ENCODE measurements at regions not wholly inside any gene's neighbourhood (a gene's known extent, or its start where the extent isn't known, plus 50 kb on each side); places are given as distances from the start of the nearest gene placed in this dataset.

DNA sequence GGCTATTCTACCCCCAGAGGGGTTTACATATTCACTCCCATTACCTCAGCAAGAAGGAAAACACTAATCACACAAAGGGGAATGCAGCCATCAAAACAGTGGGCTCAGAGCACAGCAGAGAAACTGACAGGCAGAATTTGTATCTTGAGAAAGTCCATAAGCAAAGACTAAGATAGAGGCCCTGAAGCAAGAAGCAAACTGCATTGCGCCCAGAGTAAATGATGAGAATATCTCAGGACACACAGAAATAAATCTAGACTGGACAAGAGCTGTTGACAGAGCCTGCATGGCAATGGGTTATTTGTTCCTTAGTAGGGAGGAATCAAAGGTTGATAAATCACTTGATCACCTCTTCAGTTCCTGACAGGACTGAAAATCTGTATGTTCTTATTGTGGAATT lies 440.7 kb upstream of the CELF2 start:
- intact Hi-C loops (cut with micrococcal nuclease), result no loop called here
- H3K4me1 Mint-ChIP-seq (ENCODE audit: low read depth), result no peaks in the 10 kb centered on the region
- H3K27me3 Mint-ChIP-seq, result no peaks in the 10 kb centered on the region

DNA sequence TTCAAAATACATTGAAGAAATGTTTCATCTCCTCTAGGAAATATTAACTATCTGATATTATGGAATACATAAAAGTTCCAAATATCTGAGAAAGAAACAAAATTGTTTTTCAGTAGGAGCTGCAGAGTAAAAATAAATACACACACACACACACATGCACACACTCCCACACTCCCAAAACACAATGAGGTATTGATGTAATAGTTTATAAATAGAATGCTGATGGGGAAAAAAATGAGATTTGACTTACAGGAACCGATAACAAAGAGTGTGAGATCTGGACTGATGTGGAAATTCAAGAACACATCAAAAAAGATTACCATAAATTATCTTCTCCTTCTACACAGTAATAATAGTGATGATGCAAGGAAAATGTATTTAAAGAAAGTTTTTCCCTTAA lies 438.0 kb upstream of the CELF2 start:
- Mint-ChIP-seq H3K27ac (no peak overlapping the region), H3K36me3 (ENCODE audit: low read depth) (no peaks in the 10 kb centered on the region), H3K27me3 (no peaks in the 10 kb centered on the region), H3K9me3 (no peaks in the 10 kb centered on the region), H3K4me3 (no peak overlapping the region), H3K4me1 (ENCODE audit: low read depth) (no peaks in the 10 kb centered on the region)
- intact Hi-C loops (cut with micrococcal nuclease), result no loop called here

More for the DNA sequence above, 440.7 kb upstream of the CELF2 start:
- Mint-ChIP-seq H3K27ac (no peak overlapping the region), H3K9me3 (no peaks in the 10 kb centered on the region), H3K4me3 (no peak overlapping the region), H3K36me3 (ENCODE audit: low read depth) (no peaks in the 10 kb centered on the region)

DNA sequence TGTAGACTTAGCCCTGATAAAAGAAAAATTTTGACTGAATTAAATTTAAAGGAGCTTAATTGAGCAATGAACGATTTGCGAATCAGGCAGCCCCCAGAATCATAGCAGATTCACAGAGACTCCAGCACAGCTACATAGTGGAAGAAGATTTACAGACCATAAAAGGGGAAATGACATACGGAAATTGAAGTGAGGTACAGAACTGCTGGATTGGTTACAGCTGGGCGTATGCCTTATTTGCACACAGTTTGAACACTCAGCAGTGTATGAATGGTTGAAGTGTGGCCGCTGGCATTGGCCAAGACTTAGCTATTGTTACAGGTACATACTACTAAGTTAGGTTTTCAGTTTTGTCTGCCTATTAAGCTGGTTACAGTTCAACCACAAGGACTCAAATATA lies 433.5 kb upstream of the CELF2 start:
- intact Hi-C loops (cut with micrococcal nuclease), result no loop called here
- Mint-ChIP-seq H3K9me3 (no peaks in the 10 kb centered on the region), H3K4me1 (ENCODE audit: low read depth) (no peaks in the 10 kb centered on the region), H3K27me3 (peaks cover 2% of the 10 kb centered on the region), H3K36me3 (ENCODE audit: low read depth) (no peaks in the 10 kb centered on the region), H3K4me3 (no peak overlapping the region), H3K27ac (no peak overlapping the region)

DNA sequence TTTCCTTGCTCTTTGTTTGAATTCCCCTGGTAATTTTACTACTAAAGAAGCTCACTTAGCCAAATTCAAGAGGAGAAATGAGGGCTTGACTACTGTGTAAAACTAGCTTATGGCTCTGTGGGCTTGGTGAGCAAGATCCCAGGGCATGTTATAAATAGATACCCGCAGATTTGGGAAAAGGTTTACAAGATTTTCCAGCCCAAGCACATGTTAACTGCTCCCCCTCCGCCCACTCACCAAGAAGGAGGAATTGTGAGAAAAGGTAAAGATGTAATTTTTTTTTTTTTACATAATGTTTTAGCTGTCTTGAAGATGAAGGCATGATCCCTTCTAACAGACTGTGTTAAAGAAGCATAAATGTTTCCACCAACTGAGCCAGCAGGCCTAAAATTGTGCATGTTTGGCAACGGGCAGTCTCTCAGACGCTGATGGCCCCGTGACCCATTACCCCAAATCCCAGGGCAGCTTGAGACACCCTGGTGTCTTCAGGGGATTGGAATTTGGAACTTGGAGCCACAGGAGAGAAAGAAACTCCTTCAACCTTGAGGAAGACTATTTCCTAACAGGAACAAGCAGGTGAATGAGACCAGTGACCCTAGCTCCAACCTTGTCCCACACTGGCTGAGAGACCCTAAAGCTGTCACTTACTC lies 429.8 kb upstream of the CELF2 start:
- Mint-ChIP-seq H3K4me3 (no peak overlapping the region), H3K27ac (no peak overlapping the region), H3K27me3 (peaks cover 10% of the 10 kb centered on the region), H3K36me3 (ENCODE audit: low read depth) (no peaks in the 10 kb centered on the region), H3K9me3 (no peaks in the 10 kb centered on the region), H3K4me1 (ENCODE audit: low read depth) (no peaks in the 10 kb centered on the region)
- intact Hi-C loops (cut with micrococcal nuclease), result no loop called here

DNA sequence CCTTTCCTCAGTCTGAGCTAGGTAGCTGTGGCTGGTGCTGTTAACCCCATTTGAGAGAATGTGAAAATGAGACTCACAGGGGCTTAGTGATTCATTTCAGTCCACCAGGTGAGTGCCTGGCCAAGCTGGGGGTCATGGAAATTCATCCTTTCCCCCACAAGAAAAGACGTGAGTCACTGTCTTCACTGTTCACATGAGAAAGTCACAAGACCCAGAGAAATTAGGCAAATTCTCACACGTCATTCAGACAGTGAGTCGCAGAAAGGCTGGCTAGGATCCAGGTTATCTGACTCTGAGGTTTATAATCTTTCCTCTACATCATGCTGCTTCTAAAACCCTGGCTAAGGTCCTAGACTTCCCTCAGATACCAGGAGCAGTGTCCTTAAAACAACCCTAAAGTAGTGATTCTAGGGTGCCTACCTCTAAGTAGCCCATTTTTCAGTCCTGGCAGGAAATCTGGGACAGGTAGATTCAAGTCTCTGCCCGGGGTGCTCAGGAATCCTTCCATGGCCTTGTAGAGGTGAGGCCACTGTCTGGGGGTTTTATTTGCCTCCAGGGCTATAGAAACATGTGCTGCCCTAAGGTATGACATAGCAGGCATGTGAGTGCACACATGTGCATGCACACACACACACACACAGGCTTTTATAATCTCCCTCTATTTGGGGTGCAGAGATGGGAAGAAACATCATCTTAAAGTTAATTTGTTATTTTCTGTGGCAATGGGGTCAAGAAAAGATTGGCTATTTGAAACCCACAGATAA lies 427.9 kb upstream of the CELF2 start:
- no peaks in the 10 kb centered on the region for H3K36me3 Mint-ChIP-seq (ENCODE audit: low read depth)

DNA sequence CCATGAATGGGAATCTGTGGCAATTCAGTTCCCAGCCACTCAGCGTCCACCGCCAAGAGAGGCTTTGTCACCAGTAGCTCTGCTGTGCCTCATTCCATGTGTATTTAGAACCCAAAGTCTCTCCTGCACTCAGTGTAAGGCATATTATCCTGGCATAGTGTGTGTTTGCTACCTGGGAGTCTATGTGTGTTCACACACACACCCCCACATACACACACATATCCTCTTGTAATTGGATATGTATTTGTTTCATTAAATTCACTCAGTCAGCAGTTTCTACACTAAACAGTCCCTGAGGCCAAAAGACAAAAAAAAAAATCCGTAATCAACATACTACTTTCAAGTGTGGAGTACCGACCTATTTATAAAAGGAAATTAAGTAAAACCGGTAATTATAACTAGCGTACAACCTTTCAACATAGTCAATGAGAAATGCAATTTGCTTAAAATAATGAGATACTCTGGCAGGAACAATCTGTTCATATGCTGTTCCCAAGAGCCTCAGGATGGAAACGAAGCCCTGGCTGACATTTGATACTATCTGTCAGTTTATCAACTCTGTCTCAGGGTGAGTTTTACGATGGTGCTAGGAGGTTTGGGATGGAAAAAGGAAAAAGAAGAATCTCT lies 425.8 kb upstream of the CELF2 start:
- intact Hi-C loops (cut with micrococcal nuclease), result no loop called here
- Mint-ChIP-seq H3K4me1 (ENCODE audit: low read depth) (peaks cover 7% of the 10 kb centered on the region), H3K36me3 (ENCODE audit: low read depth) (no peaks in the 10 kb centered on the region), H3K9me3 (peaks cover 10% of the 10 kb centered on the region), H3K27me3 (peaks cover 10% of the 10 kb centered on the region), H3K27ac (no peak overlapping the region), H3K4me3 (no peak overlapping the region)

More for the DNA sequence above, 427.9 kb upstream of the CELF2 start:
- H3K4me3 Mint-ChIP-seq, result no peak overlapping the region
- H3K27ac Mint-ChIP-seq, result no peak overlapping the region
- no peaks in the 10 kb centered on the region for H3K4me1 Mint-ChIP-seq (ENCODE audit: low read depth)
- intact Hi-C loops (cut with micrococcal nuclease), result no loop called here
- H3K27me3 Mint-ChIP-seq, result peaks cover 11% of the 10 kb centered on the region
- peaks cover 10% of the 10 kb centered on the region for H3K9me3 Mint-ChIP-seq

DNA sequence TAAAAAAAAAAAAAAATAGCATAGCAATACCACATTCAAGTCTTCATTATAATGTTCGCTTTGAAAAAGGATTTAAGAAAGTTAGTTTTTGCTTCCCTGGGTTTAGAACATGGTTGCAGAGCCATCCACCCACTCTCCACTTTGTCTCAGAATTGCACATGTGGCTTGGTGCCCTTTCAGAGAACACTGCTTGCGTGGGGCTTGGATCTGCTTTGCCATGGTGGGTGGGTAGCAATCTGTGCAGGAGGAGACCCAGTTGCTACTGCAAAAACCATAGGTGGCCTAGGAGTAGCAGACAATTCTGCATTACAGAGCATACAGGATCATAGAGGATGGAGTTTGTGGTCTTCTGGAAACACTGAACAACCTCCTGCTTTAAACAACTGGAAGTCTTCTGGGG lies 421.4 kb upstream of the CELF2 start:
- H3K4me1 Mint-ChIP-seq (ENCODE audit: low read depth), result peaks cover 9% of the 10 kb centered on the region
- no peak overlapping the region for H3K27ac Mint-ChIP-seq
- no peaks in the 10 kb centered on the region for H3K36me3 Mint-ChIP-seq (ENCODE audit: low read depth)
- intact Hi-C loops (cut with micrococcal nuclease), result no loop called here
- H3K4me3 Mint-ChIP-seq, result no peak overlapping the region
- H3K27me3 Mint-ChIP-seq, result peaks cover 4% of the 10 kb centered on the region
- H3K9me3 Mint-ChIP-seq, result peaks cover 10% of the 10 kb centered on the region

DNA sequence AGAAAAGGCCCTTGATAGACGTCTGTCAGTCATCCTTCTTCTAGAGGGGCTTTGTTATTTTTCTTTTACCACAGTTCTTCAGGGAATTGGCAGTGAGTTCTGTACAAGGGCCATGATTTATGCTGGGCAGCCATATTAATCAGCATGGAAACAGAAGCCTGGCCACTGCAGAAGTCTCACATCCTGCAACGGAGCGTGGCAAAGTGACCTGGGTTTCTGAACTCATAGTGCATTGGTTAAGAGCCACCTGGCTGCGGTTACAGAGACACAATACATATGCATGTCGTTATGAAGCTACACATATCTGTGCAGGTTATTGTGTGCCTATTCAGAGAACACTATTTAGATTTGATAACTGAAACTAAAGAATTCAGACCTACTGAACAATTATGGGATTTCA lies 419.4 kb upstream of the CELF2 start:
- Mint-ChIP-seq H3K27ac (no peak overlapping the region), H3K4me1 (ENCODE audit: low read depth) (peaks cover 9% of the 10 kb centered on the region), H3K9me3 (peaks cover 10% of the 10 kb centered on the region), H3K4me3 (no peak overlapping the region), H3K36me3 (ENCODE audit: low read depth) (no peaks in the 10 kb centered on the region), H3K27me3 (no peaks in the 10 kb centered on the region)
- intact Hi-C loops (cut with micrococcal nuclease), result no loop called here

DNA sequence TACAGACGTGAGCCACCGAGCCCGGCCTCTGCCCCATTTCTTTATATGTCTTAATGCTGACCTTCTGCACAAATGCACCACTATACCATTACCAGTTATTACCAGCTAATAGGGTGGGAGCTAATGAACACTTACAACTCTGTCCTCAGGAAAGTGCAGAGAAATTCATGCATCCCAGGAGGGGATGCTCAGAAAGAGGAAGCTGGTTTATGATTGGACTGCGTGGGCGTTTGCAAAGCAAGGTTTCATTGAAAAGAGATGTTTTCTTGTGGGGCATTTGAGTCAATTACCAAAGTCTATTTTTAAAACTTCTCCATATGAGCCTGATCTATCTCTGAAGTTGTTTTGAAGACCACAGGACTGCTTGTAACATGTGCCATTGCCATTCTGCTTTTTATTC lies 417.7 kb upstream of the CELF2 start:
- Mint-ChIP-seq H3K36me3 (ENCODE audit: low read depth) (no peaks in the 10 kb centered on the region), H3K4me3 (no peak overlapping the region), H3K27me3 (no peaks in the 10 kb centered on the region), H3K4me1 (ENCODE audit: low read depth) (peaks cover 9% of the 10 kb centered on the region), H3K27ac (no peak overlapping the region), H3K9me3 (no peaks in the 10 kb centered on the region)
- intact Hi-C loops (cut with micrococcal nuclease), result no loop called here

DNA sequence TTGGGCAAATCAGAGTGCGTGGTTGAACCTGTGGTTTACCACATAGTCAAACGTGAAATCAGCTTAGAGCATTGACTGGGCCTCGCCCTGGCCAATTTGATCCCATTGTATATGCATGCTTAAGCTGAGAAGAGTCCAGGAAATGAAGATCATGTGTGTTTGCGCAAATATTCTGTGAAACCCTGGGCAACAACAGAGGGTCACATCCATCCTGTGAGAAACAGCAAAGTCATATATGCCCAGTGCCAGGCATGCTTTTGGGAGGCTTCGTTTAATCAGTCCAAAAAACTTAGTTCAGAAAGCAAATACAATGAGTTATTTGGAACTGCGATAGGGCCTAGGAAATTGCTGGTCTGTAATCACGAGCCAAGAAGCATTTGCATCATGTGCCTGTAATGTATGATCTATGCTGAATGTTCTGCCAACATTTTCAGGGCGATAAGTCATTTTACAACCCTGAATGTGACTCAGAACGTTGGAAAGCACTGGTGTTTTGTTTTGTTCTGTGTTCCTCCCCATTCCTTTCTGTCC lies 412.1 kb upstream of the CELF2 start:
- H3K9me3 Mint-ChIP-seq, result no peaks in the 10 kb centered on the region
- H3K27ac Mint-ChIP-seq, result no peak overlapping the region
- H3K27me3 Mint-ChIP-seq, result no peaks in the 10 kb centered on the region
- H3K4me1 Mint-ChIP-seq (ENCODE audit: low read depth), result no peaks in the 10 kb centered on the region
- H3K36me3 Mint-ChIP-seq (ENCODE audit: low read depth), result no peaks in the 10 kb centered on the region
- H3K4me3 Mint-ChIP-seq, result no peak overlapping the region
- intact Hi-C loops (cut with micrococcal nuclease), result no loop called here

DNA sequence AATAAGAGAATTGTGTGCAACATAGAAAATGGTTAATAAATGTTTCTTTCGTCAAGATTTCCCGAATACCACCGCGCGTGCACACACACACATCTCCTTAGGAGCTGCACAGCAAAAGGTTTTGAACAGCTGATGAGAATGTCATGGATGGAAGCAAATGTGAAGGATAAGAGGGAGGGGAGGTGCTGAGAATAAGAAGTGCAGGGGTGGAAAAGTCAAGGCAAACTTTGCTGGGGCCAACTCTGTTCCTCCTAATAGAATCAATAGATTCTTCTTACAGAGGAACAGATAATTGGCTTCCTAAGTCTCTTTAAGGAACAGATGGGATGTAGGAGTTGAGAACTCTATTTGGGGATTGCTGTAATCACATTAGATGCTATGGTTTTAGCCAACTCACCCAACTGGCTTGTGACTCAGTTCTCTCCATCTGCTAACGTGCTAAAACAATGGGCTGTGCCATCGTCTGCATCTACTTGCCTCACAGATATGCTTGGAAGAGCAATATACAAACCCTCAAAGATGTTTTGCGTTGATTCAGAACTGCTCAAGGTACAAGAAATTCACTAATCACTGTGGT lies 408.2 kb upstream of the CELF2 start:
- Mint-ChIP-seq H3K27me3 (no peaks in the 10 kb centered on the region), H3K36me3 (ENCODE audit: low read depth) (no peaks in the 10 kb centered on the region), H3K9me3 (peaks cover 7% of the 10 kb centered on the region), H3K4me3 (no peak overlapping the region), H3K4me1 (ENCODE audit: low read depth) (no peaks in the 10 kb centered on the region), H3K27ac (no peak overlapping the region)
- intact Hi-C loops (cut with micrococcal nuclease), result no loop called here

DNA sequence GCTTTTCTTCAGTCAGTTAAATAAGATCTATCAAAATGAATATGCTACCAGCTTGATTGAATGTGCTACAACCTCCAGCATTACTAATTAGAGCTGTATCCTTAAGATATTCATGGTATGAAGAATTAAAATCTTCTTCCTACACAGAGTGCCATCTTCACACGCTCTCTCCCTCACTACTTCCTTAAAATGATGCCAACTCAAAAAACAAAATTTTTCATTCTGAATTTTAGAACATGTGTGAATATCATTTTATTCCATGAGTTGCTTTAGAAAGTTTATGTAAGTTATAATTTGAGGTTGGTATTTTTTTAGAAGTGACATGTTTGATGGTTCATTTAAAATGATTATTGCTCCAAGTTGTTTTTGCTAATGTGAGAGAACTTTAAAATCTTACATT lies 407.5 kb upstream of the CELF2 start:
- H3K27me3 Mint-ChIP-seq, result no peaks in the 10 kb centered on the region

DNA sequence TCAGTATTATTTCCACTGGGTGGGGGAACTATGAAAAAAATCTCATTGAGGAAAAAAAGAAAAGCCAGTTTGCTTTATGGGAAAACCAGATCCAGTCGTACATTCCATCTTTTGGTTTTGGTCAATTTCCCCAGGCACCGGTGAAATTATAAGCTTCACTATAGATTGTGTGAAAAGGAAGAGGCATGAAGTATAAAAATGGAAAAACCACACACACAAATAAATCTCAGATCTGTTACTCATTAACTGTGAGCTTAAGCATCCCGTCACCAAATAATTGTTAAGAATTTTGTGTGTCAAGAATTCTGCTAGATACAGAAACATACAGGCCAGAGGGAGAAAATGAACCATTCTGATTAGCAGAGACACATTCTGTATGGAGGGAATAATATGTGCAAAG lies 405.5 kb upstream of the CELF2 start:
- H3K27ac Mint-ChIP-seq, result no peak overlapping the region
- no peak overlapping the region for H3K4me3 Mint-ChIP-seq
- H3K9me3 Mint-ChIP-seq, result peaks cover 8% of the 10 kb centered on the region
- H3K36me3 Mint-ChIP-seq (ENCODE audit: low read depth), result no peaks in the 10 kb centered on the region
- H3K4me1 Mint-ChIP-seq (ENCODE audit: low read depth), result no peaks in the 10 kb centered on the region
- intact Hi-C loops (cut with micrococcal nuclease), result no loop called here
- H3K27me3 Mint-ChIP-seq, result no peaks in the 10 kb centered on the region

More for the DNA sequence above, 407.5 kb upstream of the CELF2 start:
- no peak overlapping the region for H3K27ac Mint-ChIP-seq
- H3K9me3 Mint-ChIP-seq, result peaks cover 8% of the 10 kb centered on the region
- intact Hi-C loops (cut with micrococcal nuclease), result no loop called here
- H3K36me3 Mint-ChIP-seq (ENCODE audit: low read depth), result no peaks in the 10 kb centered on the region
- H3K4me3 Mint-ChIP-seq, result no peak overlapping the region
- H3K4me1 Mint-ChIP-seq (ENCODE audit: low read depth), result no peaks in the 10 kb centered on the region

DNA sequence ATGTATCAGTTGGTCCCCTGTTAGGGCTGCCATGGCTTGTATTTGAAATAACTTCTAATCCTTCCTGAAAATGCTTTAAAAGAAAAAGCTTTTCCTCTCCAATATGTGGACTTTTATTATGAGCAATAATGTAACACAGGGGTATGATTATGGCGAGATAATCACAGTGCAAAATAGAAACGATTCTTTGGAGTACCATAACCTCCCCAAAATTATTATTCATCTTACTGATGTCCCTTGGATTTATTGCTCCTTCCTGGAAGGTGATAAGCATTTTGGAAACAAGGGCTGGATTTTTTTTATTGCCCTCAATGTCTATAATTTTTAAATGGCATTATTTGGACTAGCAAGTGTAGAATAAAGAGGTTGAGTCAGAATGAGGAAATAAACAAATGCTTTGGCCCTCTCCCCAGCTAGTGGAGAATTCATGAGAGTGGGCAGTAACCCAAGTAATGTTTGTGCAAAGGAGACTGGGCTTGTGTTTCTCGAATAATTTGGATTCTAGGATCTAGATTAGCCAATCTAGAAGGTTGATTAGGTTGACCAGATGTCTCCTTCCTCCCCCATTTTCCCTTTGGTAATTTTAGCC lies 403.9 kb upstream of the CELF2 start:
- Mint-ChIP-seq H3K27ac (no peak overlapping the region), H3K27me3 (no peaks in the 10 kb centered on the region), H3K36me3 (ENCODE audit: low read depth) (no peaks in the 10 kb centered on the region), H3K4me3 (no peak overlapping the region), H3K9me3 (peaks cover 14% of the 10 kb centered on the region), H3K4me1 (ENCODE audit: low read depth) (no peaks in the 10 kb centered on the region)
- intact Hi-C loops (cut with micrococcal nuclease), result no loop called here

All from dendritic cell treated with granulocyte-macrophage colony-stimulating factor and Interleukin-4, amounts not matched to agents 40 ng/mL and 50 ng/mL, for 4 days (primary cell).